Activated effector memory CD4-positive, alpha-beta T cell treated with Interleukin-2 at 50 U/mL for 16 hours (primary cell): ENCODE measurements at regions not wholly inside any gene's neighbourhood (a gene's known extent, or its start where the extent isn't known, plus 50 kb on each side); places are given as distances from the start of the nearest gene placed in this dataset.
"Not testable (repeated sequence)": the region's sequence is repeated elsewhere in the genome, so short reads cannot be mapped to it uniquely, and the experiment has no call there.

ENCODE experiments used
- DNase-seq: peaks from one replicate; pipeline ENCODE4 v3.0.0-alpha.2; 2020

DNA sequence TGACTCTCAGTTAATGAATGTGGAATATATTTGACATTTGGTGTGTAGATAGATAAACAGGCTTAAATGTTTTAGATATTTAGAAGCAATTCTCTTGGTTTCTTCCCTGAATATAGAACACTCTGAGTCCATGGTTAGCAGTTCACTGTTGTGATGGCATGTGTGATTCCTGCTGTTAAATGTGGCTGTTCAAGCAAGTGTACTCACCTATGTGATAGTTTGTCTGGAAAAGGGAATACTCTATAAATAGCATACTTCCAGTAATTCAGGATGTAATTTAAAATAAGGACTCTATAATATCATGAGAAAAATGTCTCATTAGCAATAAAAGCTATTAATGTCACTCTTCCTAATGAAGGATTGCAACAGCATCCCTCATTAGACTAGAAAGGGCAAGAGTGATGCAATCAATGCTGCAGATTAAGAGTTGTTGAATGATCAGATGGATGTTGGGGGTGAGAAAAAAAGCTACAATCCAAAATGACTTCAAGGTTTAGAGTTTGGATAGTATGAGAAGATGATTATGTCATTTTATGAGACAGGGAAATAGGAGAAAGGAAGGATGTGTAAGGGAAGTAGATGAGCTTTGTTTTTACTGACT is 201.8 kb upstream of the WDFY3 start:
- DNase-seq: no peak

DNA sequence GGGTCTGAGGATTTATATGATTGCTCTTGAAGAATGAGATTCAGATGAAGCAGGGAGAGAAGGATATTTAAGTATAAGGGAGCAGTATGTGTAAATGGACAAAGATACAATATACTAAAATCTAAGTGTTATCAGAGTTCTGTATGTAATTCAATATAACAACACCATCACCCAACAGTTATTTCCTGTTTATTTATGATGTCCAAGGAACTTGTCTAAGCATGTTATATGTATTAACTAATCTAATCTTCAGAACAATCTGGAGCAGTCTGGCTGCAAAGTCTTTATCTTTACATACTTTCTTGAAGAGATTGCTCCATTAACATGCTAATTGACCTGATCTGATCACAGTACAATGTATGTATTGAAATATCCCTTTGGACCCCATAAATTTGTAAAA is 203.8 kb upstream of the WDFY3 start:
- no peak for DNase-seq

DNA sequence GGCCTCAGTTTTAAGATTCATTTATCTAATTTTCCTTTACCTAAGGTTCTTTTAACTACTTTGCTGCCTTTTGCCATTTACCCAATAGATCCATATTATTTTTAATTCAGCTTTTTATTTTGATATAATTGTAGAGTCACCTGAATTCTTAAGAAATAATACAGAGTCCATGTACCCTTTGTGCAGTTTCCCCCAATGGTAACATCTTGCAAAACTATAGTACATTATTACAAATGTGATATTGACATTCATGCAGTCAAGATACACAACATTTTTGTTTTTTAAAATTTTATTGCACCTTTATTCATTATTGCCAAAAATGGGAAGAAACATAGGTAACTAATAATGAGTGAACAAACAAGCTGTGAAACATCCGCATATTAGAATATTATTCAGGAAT is 208.7 kb upstream of the WDFY3 start:
- no peak for DNase-seq

DNA sequence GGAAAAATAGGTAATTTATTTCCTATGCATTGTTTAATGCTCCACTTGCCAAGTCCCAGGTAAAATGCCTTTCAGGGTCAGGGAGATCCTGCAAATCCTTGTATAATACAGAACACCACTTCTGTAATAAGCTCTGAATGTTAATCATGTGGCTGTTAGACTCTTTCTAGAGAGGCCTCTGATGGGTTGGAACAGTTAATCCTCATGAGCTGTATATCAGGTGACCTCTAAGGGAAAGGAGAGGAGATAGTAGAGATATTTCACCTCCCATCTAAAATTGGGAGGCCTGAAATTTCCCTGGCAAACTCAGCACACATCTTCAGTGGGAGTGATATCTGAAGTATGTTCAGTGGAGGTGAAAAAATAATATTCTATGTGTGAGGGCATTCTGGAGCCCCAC is 210.6 kb upstream of the WDFY3 start:
- DNase-seq: no peak

DNA sequence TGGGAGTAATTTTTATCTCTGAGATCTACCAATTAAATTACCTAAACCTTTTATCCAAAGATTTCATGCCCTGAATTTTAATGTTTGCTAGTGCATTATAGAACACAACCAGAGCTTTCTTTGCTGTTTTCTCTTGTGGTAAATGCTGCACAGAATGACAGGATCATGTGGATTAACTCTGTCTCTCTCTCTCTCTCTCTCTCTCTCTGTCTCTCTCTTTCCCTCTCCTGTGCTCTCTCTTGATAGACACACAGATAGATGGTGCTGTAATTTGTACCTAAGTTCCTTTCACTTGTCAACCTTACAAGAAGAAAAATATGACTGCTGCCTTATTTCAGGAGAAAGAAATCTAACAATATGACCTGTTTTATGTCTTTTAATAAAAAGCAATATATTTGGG is 211.2 kb upstream of the WDFY3 start:
- no peak for DNase-seq

DNA sequence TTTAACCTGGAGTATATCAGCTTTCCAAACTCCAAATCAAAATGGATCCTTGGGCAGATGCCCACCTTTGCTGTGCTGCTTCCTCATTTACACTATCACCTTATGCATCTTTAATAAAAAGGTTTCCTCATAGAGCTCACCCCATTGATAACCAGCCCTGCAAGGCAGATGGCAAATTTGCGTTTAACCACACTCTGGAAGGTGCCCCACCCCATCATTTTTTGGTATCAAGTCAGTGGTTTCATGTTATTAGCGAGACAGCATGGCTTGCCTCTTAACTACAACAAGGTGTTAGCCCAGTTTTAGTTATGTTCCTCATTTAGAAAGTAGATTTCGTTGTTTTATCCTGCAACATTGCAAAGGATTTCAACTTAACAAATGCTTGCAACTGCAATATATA is 214.0 kb upstream of the WDFY3 start:
- DNase-seq: no peak

DNA sequence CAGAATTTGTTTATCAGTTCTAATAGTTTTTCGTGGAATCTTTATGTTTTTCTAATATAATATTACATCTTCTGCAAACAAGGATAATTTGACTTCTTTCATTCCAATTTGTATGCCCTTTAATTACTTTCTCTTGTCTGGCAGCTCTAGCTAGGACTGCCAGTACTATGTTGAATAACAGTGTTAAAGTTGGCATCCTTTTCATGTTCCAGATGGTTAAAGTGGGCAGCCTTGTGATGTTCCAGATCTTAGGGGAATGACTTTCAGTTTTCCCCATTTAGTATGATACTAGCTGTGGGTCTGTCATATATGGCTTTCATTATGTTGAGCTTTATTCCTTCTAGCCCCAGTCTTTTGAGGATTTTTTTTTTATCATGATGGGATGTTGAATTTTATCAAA is 220.6 kb upstream of the WDFY3 start:
- DNase-seq: no peak

DNA sequence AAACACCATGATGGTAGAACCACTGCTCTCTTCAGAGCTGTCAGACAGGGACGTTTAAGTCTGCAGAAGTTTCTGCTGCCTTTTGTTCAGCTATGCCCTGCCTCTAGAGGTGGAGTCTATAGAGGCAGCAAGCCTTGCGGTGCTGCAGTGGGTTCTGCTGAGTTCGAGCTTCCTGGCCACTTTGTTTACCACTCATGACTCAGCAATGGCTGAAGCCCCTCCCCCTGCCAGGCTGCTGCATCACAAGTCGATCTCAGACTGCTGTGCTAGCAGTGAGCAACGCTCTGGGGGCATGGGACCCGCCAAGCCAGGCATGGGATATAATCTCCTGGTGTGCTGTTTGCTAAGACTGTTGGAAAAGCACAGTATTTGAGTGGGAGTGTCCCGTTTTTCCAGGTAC is 229.5 kb upstream of the WDFY3 start:
- not testable (repeated sequence) for DNase-seq

DNA sequence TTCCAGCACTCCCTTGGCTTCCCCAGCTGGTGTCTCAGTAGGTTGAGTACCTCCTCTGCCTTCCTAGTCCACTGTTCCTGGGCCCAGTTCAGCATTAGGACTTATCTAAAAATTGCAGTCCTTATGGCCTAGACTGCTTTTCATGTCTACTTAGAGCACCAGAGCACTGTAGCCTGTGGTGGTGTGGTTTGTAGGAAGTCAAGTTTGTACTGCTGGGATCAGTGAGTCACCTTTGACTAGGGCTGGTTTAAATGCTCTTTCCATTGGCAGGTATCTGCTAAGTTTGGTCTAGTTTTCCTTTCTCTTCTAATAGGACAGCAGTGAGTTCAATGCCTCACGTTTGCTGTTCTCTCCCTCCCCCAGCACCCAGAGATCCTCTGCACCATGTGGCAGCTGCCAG is 233.6 kb upstream of the WDFY3 start:
- no peak for DNase-seq

DNA sequence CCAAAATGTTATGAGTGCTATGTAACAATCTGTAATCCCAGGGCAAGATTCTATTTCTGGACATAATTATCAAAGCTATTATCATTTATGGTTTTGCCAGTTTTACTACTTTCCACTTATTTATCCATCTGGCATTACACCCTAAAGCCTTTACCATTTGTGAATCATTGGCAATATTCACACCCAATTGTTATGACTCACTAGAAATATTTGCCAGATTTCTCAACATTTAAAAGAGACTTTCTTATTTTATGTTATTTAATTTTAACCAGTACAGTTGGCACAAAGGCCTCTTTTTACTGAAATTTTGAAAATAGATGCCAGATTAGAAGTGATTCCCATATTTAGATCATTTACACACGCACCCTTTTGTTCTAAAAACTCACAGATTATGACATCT is 242.7 kb upstream of the WDFY3 start:
- DNase-seq: no peak

DNA sequence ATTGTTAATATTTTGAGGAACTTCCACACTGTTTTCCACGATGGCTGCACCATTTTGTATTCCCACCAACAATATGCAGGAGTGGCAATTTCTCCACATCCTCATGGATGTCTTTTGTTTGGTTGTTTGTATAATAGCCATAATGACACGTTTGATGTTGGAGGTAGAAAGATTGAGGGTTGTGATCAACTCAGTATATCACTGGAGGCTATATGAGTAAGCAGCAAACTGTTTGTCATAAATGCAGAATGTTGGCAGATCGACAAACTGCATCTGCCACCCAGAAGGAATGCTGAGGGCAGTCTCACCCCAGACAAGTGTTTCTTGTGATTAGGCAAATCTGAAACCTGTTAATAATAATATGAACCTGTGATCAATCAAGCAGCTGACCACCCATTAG is 243.9 kb upstream of the WDFY3 start:
- DNase-seq: no peak

DNA sequence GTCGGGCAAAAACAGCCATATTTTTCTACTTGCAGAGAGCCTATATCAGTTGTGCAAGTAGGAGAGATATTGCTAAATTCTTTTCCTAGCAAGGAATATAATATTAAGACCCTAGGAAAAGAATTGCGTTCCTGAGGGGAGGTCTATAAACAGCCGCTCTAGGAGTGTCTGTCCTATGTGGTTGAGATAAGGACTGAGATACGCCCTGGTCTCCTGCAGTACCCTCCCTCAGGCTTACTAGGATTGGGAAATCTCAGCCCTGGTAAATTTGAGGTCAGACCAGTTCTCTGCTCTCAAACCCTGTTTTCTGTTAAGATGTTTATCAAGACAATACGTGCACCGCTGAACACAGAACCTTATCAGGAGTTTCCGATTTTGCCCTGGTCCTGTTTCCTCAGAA is 250.1 kb upstream of the WDFY3 start:
- not testable (repeated sequence) for DNase-seq

DNA sequence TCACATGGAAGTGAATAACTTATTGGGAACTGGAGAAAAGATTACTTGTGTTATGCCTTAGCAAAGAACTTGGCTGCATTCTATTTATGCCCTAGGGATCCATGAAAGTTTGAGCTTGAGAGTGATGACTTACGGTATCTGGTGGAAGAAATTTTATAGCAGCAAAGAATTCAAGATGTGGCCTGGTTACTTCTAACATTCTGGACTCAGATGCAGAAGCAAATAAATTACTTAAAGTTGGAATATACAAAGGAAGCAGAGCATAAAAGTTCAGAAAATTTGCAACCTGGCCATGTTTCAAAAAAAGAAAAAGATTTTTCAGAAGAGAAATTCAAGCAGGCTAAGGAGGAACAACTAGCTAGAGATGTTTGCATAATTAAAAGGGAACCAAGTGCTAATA is 252.3 kb upstream of the WDFY3 start:
- DNase-seq: no peak

DNA sequence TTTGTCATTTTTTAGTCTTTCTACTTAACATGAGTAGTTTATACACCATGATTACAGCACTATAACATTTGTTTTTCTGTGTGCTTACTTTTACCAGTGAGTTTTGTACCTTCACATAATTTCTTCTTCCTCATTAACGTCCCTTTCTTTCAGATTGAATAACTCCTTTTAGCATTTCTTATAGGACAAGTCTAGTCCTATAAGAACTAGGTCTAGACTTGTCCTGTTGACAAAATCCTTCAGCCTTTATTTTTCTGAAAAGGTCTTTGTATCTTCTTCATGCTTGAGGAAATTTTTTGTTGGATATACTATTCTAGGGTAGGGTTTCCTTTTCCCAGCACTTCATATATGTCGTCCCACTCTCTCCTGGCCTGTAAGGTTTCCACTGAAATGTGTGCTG is 253.3 kb upstream of the ARHGAP24 start:
- DNase-seq: no peak

DNA sequence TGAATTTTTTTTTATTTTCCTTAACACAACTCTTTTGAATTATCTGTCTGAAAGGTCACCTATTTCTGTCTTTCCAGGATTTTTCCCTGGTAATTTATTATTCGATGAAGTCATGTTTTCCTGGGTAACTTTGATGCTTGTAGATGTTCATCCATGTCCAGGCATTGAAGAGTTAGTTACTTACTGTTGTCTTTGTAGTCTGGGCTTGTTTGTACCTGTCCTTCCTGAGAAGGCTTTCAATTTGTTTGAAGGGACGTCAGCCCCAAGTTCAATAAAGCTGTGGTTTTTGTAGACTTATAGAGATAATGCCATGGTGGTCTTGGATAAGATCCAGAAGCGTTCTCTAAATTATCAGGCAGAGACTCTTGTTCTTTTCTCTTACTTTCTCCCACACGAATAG is 252.4 kb upstream of the ARHGAP24 start:
- DNase-seq: no peak

DNA sequence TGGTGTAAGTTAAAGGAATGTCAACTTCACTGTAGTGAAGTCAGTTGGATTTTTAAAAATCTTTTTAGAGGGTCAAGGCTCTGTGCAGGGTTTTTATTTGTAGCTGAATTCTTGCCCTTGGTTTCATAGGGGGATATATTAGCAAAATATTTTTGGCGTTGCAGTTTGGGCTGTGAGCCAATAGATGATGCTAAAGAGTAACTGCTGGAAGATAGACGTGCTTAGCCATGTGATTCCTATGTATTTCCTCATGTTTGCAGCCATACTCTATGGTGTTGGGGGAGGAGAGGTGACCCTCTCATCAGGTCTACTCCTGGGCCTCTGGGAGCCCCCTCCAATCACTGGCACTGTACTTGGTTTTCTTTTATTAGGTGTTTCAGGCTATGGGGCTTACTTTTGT is 246.7 kb upstream of the ARHGAP24 start:
- DNase-seq: no peak

DNA sequence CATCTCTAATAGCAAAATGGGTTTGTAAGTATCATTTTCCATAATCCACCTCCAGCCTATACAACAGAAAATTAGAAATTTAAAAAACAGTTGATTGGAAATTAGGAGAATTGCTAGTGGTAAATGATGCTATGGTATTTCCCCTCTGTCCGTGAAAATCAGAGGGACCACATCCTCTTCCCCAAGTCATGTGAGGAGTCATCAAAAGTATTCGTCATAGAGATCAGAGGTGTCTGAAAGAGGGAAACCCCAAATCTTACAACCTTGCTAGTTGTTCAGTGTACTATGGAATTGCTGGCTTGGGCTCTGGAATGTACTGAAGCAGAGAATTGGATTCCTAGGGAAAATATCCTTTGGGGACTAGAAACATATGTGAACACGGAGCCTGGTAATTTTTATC is 241.4 kb upstream of the ARHGAP24 start:
- no peak for DNase-seq

DNA sequence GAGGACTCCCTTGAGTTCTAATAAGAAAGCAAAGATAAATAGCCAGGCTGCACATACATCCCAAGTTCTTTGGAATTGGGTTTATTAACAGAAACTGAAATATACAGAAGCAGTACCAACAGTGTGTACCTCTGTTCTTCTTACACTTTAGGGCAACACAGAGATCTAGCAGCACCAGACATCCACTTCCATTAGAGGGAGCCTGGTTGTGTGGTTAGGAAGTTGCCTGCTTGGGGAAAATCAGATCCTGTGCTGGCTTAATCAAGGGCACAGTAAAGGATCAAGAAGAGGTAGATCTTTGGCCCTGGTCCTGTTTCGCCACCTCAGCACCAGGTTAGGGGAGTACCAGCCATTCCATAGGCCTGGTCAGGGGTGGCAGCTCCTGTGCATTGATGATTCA is 231.1 kb upstream of the ARHGAP24 start:
- no peak for DNase-seq

DNA sequence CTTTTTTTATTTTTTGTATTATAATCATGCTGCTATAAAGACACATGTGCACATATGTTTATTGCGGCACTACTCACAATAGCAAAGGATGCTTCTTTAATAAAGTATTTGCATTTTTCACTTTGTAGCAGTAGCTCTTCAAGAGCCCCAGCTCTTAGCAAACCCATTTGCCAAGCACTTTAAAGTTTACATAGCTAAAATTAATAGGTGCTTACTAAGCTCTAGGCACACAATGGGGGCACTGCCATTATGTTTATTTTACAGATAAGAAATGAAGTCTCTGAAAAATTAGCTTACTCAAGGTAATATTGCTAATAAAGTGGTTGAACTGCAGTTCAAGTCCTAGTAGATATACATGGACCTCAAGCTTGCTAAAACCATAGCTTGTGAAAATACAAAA is 230.3 kb upstream of the ARHGAP24 start:
- DNase-seq: no peak

DNA sequence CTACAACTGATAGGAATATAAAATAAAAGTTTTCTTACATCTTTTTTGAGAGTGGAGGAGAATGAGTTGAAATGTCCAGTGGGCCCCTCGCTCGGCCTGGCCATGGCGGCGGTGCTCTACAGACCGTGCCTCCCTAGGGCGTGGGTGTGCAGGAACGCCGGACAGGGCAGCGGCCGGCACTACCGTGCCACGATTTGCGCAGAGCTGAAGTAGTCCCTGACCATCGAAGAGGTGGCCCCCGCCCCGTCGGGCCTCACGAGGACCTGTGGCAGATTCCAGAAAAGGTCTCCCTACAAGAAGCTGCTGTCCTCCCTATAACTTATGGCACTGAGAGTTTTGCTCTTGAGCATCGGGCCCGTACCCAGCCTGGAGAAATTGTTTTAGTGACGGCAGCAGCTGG is 228.9 kb upstream of the ARHGAP24 start:
- DNase-seq: no peak

DNA sequence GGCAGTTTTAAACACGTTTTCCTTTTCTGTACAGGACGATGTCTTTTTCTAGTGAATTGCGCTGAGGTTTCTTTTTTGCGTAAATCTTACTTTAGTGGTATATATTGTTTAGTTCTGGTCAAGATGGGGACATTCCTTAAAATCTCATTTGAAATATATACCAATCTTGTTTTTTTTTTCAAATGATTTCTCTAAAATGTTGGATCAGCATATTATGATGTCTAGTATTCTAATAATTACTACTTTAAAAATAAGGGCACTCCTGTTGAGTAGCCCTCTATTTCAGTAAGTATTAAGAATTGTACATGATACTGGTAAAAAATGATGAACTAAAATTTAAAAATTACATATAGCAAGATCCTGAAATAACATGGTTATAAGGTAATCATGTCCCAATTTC is 224.1 kb upstream of the ARHGAP24 start:
- DNase-seq: no peak

DNA sequence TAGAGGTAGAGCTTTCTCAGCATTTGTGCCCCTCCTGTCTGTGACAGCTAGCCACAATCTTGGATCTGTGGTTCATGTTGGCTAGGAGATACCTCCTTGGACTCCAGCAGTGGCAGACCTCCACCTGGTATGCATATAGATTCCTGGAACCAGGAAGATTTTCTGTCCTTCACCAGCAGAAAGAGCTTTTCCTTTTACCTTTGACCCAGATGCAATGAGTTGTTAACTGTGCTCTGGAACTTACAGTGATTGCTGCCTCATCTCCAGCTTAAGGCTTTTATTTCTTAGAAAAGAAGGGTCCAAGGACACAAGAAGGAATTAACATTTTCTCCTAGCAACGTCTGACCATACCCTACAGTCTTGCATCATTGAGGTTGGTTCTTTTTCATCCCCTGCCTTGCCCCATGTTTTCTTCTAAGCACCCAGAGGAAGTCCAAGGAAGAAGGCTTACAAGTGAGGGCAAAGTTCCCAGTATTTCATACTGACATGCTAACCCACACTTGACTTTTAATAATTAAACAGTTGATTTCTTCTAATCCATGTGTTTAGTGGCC is 217.1 kb upstream of the ARHGAP24 start:
- DNase-seq: no peak

DNA sequence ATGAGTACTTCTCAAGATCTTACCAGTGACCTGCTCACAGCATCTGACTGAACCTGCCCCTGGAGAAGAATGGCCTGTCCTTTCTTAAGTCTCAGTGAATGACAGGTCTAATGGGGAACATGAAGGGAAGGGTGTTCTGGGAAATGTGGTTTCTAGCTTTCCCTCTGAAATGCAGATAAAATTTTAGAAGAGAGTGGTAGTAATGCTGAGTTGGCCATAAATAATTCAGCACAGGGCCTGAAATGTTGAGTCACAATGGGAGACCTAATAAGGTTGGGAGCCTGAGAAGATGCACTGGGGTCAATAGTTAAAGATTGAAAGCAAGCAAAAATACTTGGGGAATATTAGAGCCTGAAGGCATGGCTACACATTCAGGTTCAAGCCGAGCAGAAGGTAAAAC is 214.9 kb upstream of the ARHGAP24 start:
- DNase-seq: no peak

DNA sequence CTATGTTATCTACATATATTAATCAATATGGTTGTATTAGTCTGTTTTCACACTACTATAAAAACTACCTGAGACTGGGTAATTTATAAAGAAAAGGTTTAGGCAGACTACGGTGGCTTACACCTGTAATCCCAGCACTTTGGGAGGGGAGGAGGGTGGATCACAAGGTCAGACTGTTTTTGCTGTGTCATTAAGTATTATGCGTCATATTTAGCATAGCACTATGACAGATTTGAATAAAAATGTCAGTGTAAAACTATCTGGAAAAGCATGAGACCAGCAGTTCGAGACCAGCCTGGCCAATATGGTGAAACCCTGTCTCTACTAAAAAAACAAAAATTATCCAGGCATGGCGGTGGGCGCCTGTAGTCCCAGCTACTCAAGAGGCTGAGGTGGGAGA is 209.7 kb upstream of the ARHGAP24 start:
- DNase-seq: no peak

DNA sequence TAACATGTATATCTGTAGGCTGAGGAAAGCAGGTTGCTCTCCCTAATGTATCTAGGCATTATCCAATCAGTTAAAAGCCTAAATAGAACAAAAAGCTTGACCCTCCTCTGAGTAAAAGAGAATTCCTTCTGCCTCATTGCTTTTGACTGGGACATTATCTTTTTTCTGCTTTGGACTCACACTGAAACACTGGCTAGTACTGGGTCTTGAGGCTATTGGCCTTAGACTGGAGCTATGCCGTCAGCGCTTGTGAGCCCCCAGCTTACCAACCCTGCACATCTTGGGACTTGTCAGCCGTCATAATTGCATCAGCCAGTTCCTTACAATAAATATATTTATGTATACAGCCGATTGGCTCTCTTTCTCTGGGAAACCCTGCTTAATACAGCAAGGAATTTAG is 206.8 kb upstream of the ARHGAP24 start:
- no peak for DNase-seq

DNA sequence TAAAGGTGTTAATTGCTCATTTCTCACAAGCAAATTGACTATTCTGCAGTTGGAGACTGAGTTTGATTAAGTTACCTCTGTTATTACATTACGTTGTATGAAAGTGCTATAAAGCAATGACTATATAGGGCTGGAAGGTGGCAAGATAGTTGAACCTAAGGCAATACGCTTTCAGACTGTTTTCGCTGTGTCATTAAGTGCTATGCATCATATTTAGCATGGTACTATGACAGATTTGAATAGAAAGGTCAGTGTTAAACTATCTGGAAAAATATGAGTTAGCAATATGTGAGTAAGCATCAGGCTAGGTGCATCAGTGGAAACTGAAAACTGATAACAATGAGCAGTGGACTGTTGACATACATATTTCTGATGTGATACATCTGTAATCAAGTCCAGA is 206.0 kb upstream of the ARHGAP24 start:
- no peak for DNase-seq
